ENCODE measurements at regions not wholly inside any gene's neighbourhood (a gene's known extent, or its start where the extent isn't known, plus 50 kb on each side); places are given as distances from the start of the nearest gene placed in this dataset.

DNA sequence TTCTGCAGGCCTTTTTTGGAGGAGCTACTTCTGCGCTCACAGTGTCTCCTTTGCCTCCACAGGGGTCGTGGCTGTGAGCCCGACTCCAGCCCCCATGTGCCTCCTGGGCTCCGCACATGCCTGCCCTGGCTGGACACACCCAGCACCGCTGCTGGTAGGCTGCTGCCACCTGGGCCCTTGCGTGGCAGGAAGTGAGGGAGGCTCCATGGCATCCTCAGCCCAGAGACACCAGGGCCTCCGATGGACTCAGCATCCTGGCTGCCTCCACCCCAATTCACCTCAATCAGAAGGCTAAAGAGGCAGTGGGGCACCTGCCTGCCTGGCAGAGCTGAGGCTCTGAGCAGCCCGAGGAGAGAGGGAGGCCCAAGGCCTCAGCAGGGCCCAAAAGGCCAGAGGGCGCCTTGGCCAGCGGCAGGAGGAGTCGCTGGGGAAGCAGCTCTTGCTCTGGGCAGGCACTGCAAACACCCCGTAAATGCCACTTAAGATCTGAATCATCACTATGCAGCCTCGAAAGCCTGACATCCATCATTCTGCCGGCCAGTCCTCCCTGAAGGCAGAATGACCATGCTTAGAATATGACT lies 68.3 kb upstream of the OTOS start:
- Histone ChIP-seq H3K27ac (ENCODE audit: low read depth, low read length) (no peak overlapping the region), H3K9ac (ENCODE audit: low read depth in 1 of 3, low read length in 3 of 3) (no peak overlapping the region), H3K36me3 (ENCODE audit: control insufficient read depth in 3 of 3, insufficient read depth in 3 of 3, low read length in 3 of 3) (no peaks in the 10 kb centered on the region), H3K9me3 (ENCODE audit: control insufficient read depth in 3 of 3, low read length in 3 of 3) (no peaks in the 10 kb centered on the region), H3K4me3 (ENCODE audit: low read length in 3 of 3) (no peak overlapping the region), H3K27me3 (ENCODE audit: control insufficient read depth in 3 of 3, insufficient read depth in 3 of 3, low read length in 3 of 3) (peaks cover 2 to 8% (median 2%) of the 10 kb centered on the region in 3 donors), H3K4me1 (ENCODE audit: control insufficient read depth in 3 of 3, insufficient read depth in 3 of 3, low read length in 3 of 3) (peaks cover 0 to 14% (median 7%) of the 10 kb centered on the region in 3 donors)

GRCh38 chr2:240209493-240209892 lies 69.0 kb upstream of the OTOS start:
- no peak overlapping the region for H3K4me3 ChIP-seq (ENCODE audit: low read length in 3 of 3)
- H3K9me3 ChIP-seq (ENCODE audit: control insufficient read depth in 3 of 3, low read length in 3 of 3): no peaks in the 10 kb centered on the region
- H3K36me3 ChIP-seq (ENCODE audit: control insufficient read depth in 3 of 3, insufficient read depth in 3 of 3, low read length in 3 of 3): no peaks in the 10 kb centered on the region
- H3K9ac ChIP-seq (ENCODE audit: low read depth in 1 of 3, low read length in 3 of 3): no peak overlapping the region
- H3K27me3 ChIP-seq (ENCODE audit: control insufficient read depth in 3 of 3, insufficient read depth in 3 of 3, low read length in 3 of 3): peaks cover 0 to 7% (median 2%) of the 10 kb centered on the region in 3 donors
- peaks cover 0 to 14% (median 7%) of the 10 kb centered on the region in 3 donors for H3K4me1 ChIP-seq (ENCODE audit: control insufficient read depth in 3 of 3, insufficient read depth in 3 of 3, low read length in 3 of 3)
- no peak overlapping the region for H3K27ac ChIP-seq (ENCODE audit: low read depth, low read length)

DNA sequence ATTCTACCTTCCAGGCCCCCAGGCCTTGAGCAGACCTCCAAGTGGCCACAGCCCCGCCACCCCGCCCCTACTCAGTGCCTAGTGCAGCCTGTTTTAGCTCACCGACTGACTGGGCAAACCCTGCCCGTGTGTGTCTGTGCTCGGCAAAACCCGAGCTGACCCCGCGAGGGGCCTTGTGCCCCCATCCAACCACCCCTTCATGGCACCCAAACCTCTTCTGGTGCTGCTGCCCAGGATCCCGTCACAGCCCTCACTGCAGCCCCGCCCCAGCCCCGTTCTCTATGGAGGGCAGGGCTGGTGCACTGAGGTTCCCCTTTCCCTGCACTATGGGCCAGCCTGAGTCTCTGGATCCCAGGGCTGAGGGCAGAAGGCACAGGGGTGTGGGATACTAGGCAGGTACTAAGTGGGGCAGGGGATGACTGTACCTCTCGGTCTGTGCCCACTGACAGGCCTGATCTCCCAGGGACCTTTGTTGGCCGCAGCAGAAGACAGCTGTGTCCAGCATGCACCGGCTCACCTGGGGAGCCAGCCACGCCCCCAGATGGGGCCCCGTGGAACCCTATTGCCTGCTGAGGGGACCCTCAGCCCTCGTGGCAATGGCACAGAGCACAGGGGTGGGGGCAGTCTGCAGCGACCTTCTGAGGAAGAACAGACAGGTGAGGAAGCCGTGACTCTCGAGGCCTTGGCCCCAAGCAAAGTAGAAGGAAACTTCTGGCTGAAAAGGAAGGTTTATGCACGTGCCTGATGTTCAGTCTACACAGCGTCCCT lies 69.9 kb upstream of the OTOS start:
- no peak overlapping the region for H3K27ac ChIP-seq (ENCODE audit: low read depth, low read length)
- no peaks in the 10 kb centered on the region for H3K36me3 ChIP-seq (ENCODE audit: control insufficient read depth in 3 of 3, insufficient read depth in 3 of 3, low read length in 3 of 3)
- H3K4me3 ChIP-seq (ENCODE audit: low read length in 3 of 3): no peak overlapping the region
- H3K9ac ChIP-seq (ENCODE audit: low read depth in 1 of 3, low read length in 3 of 3): no peak overlapping the region
- H3K27me3 ChIP-seq (ENCODE audit: control insufficient read depth in 3 of 3, insufficient read depth in 3 of 3, low read length in 3 of 3): peaks cover 0 to 7% (median 3%) of the 10 kb centered on the region in 3 donors
- no peaks in the 10 kb centered on the region for H3K9me3 ChIP-seq (ENCODE audit: control insufficient read depth in 3 of 3, low read length in 3 of 3)
- H3K4me1 ChIP-seq (ENCODE audit: control insufficient read depth in 3 of 3, insufficient read depth in 3 of 3, low read length in 3 of 3): peaks cover 0 to 6% (median 4%) of the 10 kb centered on the region in 3 donors

GRCh38 chr2:240211096-240211495 lies 70.6 kb upstream of the OTOS start:
- Histone ChIP-seq H3K4me3 (ENCODE audit: low read length in 3 of 3) (no peak overlapping the region), H3K27me3 (ENCODE audit: control insufficient read depth in 3 of 3, insufficient read depth in 3 of 3, low read length in 3 of 3) (peaks cover 0 to 9% (median 7%) of the 10 kb centered on the region in 3 donors)

GRCh38 chr2:240211598-240212424 lies 71.4 kb upstream of the OTOS start:
- no peak overlapping the region for H3K9ac ChIP-seq (ENCODE audit: low read depth in 1 of 3, low read length in 3 of 3)
- no peaks in the 10 kb centered on the region for H3K4me1 ChIP-seq (ENCODE audit: control insufficient read depth in 3 of 3, insufficient read depth in 3 of 3, low read length in 3 of 3)
- H3K4me3 ChIP-seq (ENCODE audit: low read length in 3 of 3): no peak overlapping the region
- no peak overlapping the region for H3K27ac ChIP-seq (ENCODE audit: low read depth, low read length)
- no peaks in the 10 kb centered on the region for H3K9me3 ChIP-seq (ENCODE audit: control insufficient read depth in 3 of 3, low read length in 3 of 3)
- H3K27me3 ChIP-seq (ENCODE audit: control insufficient read depth in 3 of 3, insufficient read depth in 3 of 3, low read length in 3 of 3): peaks cover 0 to 11% (median 7%) of the 10 kb centered on the region in 3 donors
- no peaks in the 10 kb centered on the region for H3K36me3 ChIP-seq (ENCODE audit: control insufficient read depth in 3 of 3, insufficient read depth in 3 of 3, low read length in 3 of 3)

More at GRCh38 chr2:240211096-240211495, 70.6 kb upstream of the OTOS start:
- H3K4me1 ChIP-seq (ENCODE audit: control insufficient read depth in 3 of 3, insufficient read depth in 3 of 3, low read length in 3 of 3): no peaks in the 10 kb centered on the region
- no peak overlapping the region for H3K27ac ChIP-seq (ENCODE audit: low read depth, low read length)
- no peak overlapping the region for H3K9ac ChIP-seq (ENCODE audit: low read depth in 1 of 3, low read length in 3 of 3)
- H3K36me3 ChIP-seq (ENCODE audit: control insufficient read depth in 3 of 3, insufficient read depth in 3 of 3, low read length in 3 of 3): no peaks in the 10 kb centered on the region
- H3K9me3 ChIP-seq (ENCODE audit: control insufficient read depth in 3 of 3, low read length in 3 of 3): no peaks in the 10 kb centered on the region

- Histone ChIP-seq H3K9me3 (ENCODE audit: control insufficient read depth in 3 of 3, low read length in 3 of 3) (no peaks in the 10 kb centered on the region), H3K27ac (ENCODE audit: low read depth, low read length) (no peak overlapping the region), H3K27me3 (ENCODE audit: control insufficient read depth in 3 of 3, insufficient read depth in 3 of 3, low read length in 3 of 3) (peaks cover 0 to 11% (median 7%) of the 10 kb centered on the region in 3 donors), H3K4me1 (ENCODE audit: control insufficient read depth in 3 of 3, insufficient read depth in 3 of 3, low read length in 3 of 3) (no peaks in the 10 kb centered on the region), H3K4me3 (ENCODE audit: low read length in 3 of 3) (no peak overlapping the region), H3K9ac (ENCODE audit: low read depth in 1 of 3, low read length in 3 of 3) (no peak overlapping the region), H3K36me3 (ENCODE audit: control insufficient read depth in 3 of 3, insufficient read depth in 3 of 3, low read length in 3 of 3) (no peaks in the 10 kb centered on the region)
Observed at GRCh38 chr2:240212425-240213225, 72.2 kb upstream of the OTOS start.

GRCh38 chr2:240213226-240213475 lies 72.7 kb upstream of the OTOS start:
- Histone ChIP-seq H3K4me1 (ENCODE audit: control insufficient read depth in 3 of 3, insufficient read depth in 3 of 3, low read length in 3 of 3) (no peaks in the 10 kb centered on the region), H3K27me3 (ENCODE audit: control insufficient read depth in 3 of 3, insufficient read depth in 3 of 3, low read length in 3 of 3) (peaks cover 0 to 11% (median 7%) of the 10 kb centered on the region in 3 donors), H3K9ac (ENCODE audit: low read depth in 1 of 3, low read length in 3 of 3) (no peak overlapping the region), H3K36me3 (ENCODE audit: control insufficient read depth in 3 of 3, insufficient read depth in 3 of 3, low read length in 3 of 3) (no peaks in the 10 kb centered on the region), H3K9me3 (ENCODE audit: control insufficient read depth in 3 of 3, low read length in 3 of 3) (no peaks in the 10 kb centered on the region), H3K4me3 (ENCODE audit: low read length in 3 of 3) (no peak overlapping the region), H3K27ac (ENCODE audit: low read depth, low read length) (no peak overlapping the region)

GRCh38 chr2:240213476-240214421 lies 73.3 kb upstream of the OTOS start:
- no peak overlapping the region for H3K4me3 ChIP-seq (ENCODE audit: low read length in 3 of 3)
- no peaks in the 10 kb centered on the region for H3K36me3 ChIP-seq (ENCODE audit: control insufficient read depth in 3 of 3, insufficient read depth in 3 of 3, low read length in 3 of 3)
- peaks cover 0 to 11% (median 7%) of the 10 kb centered on the region in 3 donors for H3K27me3 ChIP-seq (ENCODE audit: control insufficient read depth in 3 of 3, insufficient read depth in 3 of 3, low read length in 3 of 3)
- no peak overlapping the region for H3K9ac ChIP-seq (ENCODE audit: low read depth in 1 of 3, low read length in 3 of 3)
- H3K4me1 ChIP-seq (ENCODE audit: control insufficient read depth in 3 of 3, insufficient read depth in 3 of 3, low read length in 3 of 3): no peaks in the 10 kb centered on the region
- no peaks in the 10 kb centered on the region for H3K9me3 ChIP-seq (ENCODE audit: control insufficient read depth in 3 of 3, low read length in 3 of 3)
- no peak overlapping the region for H3K27ac ChIP-seq (ENCODE audit: low read depth, low read length)
